ENCODE measurements at regions not wholly inside any gene's neighbourhood (a gene's known extent, or its start where the extent isn't known, plus 50 kb on each side); places are given as distances from the start of the nearest gene placed in this dataset.
A peak's percentile ranks its signal among the peaks of the same experiment; 100 is the strongest.

DNA sequence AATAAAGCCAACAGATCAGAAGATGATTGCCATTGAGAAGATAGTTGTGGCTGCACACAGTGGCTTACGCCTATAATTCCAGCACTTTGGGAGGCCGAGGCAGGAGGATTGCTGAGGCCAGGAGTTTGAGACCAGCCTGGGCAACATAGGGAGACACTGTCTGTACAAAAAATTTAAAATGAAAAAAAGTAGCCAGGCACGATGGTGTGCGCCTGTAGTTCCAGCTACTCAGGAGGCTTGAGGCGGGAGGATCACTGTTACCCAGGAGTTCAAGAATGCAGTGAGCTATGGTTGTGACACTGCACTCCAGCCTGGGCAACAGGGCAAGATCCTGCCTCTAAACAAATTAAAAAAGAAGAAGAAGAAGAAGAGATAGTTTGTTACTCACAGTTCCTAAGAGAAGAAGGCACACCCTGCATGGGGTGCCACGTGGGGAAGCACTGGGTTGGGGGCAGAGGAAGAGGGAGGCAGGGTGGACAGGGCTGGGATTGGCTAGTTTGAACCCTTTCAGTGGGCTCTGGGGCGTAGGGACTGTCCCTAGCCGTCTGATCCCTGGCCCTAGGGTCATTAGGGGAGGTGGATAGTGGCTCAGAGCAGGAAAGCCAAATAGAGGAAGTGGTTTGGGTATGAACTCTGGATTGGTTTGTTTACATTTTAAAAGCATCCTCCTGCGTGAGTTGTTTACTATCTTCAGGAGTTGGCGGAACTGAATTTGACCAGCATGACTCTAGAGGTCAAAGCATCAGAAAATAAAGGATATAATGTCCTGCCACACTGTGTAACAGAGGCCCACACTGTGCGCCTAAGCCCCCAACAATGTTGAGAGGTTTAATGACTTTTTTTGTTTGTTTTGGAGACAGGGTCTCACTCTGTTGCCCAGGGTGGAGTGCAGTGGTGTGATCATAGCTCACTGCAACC is 60.5 kb upstream of the MEDAG start:
- no peak for DNase-seq (ENCODE audit: low spot score)

DNA sequence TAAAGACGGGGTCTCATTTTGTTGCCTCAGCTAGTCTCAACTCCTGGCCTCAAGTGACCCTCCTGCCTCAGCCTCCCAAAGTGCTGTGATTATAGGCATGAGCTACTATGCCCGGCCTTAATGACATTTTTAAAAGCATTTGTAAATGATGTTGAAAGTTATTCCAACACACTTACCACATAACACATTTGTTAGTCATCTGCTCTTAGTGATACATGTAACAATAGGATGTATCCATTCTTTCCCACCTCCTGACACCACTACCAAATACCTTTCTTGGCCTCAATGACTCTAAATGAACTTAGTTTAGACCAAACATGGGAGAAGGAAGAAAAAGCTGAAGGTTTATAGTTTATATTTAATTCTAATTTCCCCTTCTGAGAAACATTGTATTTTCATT is 59.8 kb upstream of the MEDAG start:
- DNase-seq (ENCODE audit: low spot score) = no peak

DNA sequence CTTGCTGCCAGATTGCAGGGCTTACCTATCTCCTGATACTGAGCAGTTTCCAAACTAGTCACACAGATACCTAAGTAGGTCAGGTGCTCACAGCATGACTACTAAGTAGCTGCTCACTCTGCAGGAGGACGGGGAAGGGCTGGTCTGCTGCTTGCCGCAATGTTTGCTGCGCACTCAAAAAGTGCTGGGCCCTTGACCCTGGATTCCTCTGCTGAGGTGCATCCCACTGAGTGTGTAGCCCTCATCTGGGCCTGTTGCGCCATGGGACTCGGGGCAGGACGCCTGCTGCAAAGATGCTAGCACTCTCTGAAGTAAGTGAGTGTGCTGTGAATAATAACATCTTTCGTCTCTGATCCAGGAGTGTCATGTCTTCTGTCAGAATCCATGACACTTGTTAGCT is 59.2 kb upstream of the MEDAG start:
- no peak for DNase-seq (ENCODE audit: low spot score)

DNA sequence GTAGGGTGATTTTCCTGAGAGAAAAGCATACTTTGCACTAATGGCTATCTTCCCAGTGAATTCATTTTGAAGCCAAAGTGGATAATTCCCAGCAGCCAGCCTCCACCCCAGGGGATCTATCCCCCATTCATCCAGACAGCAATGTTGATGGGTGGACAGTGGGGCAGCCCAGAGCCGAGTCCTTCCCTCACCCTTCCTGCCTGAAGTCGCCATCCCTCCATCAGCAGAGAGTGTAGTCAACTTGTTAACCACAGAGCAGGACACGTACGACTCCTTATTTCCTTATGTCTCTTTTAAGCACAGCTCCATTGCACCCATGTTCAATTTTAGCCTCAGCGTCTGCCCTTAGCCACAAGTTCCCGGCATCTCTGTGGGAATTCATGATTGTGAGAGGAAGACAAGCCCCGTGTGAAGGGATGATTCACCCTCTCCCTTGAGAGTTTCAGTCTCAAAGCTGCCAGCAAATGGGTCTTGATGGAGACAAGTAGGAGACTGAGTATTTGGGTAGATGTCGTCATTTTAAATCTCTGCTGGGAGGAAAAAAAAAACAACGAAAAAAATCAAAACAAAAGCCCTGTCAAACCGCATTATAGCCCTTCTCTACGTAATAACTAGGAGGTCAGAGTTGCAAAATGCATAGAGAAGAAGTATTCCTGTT is 58.3 kb upstream of the MEDAG start:
- peak; percentile 13 for DNase-seq (ENCODE audit: low spot score)

GRCh38 chr13:30848332-30849027 is 57.6 kb upstream of the MEDAG start:
- no peak for DNase-seq (ENCODE audit: low spot score)

- no peak for DNase-seq (ENCODE audit: low spot score)
These were observed 56.5 kb upstream of the MEDAG start for GRCh38 chr13:30849611-30850010.

GRCh38 chr13:30850204-30850866 is 55.7 kb upstream of the MEDAG start:
- DNase-seq (ENCODE audit: low spot score) = no peak

DNA sequence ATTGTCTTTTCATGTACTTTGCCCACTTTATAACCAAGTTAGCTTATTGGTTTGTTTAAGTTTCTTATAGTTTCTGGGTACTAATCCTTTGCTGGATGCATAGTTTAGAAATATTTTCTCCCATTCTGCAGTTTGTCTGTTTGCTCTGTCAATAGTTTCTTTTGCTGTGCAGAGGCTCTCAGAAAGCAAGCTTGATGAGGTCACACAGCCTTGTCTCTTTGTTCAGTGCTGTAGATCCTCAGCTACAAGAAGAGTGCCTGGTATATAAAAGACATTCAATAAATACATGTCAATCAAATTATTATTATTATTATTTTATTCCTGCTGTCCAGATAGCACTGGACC is 55.2 kb upstream of the MEDAG start:
- no peak for DNase-seq (ENCODE audit: low spot score)

DNA sequence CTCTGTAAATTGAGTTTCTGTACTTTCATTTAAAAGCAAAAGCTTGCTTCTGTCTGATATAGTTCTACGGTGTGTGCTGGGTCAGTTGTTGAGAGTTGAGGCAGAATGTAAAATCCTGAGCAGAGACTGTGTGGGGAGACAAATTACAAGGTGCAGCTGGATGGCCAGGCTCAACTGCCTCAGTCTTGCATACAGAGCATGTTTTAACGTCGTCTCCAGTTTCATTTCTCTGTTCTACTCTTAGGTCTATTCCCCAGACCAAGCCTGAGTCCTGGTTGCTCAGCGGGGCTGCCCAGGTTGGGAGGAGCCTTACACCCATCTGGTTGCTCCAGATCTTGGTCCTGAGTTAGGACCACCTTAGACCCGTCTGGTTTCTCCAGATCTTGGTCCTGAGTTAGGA is 54.4 kb upstream of the MEDAG start:
- DNase-seq (ENCODE audit: low spot score) = no peak

- DNase-seq (ENCODE audit: low spot score) = no peak
These were observed 50.5 kb upstream of the MEDAG start for GRCh38 chr13:30855569-30855968.

DNA sequence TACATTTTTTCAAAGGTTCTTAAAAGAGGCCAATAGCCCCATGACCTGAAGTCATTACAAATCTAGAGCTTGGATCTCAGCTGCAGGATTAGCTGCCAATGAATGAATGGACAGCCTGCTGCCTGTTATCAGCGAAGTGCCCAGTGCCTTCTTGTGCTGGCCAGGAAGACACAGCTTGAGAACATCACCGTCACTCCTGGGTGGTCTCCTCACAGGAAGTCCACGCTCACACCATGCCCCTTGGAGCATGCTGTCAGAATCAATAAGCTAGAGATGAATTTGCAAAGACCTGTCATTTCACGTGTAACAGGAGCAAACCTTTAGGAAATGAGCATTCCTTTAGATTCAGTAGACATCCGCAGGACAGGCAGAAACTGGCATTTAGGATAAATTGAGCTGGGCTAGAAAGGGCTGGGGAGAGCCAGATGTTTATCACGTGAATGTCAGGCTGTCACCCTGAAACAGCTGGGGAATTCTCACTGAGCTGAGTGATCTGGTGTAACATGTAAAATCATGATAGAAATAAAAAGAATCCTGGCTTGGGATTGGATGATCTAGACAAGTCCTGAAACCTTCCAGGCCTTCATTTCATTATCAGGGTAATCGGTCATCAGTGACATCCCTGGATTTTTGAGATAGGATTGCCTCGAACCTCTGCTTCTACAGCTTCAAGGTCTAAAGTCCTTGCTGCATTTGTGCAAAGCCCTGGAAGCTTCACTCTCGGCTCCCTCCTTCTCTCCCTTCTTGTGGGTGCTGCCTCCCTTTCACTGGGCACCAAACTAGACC is 49.9 kb upstream of the MEDAG start:
- no peak for DNase-seq (ENCODE audit: low spot score)
